HEK293 (cell line): ENCODE measurements at regions not wholly inside any gene's neighbourhood (a gene's known extent, or its start where the extent isn't known, plus 50 kb on each side); places are given as distances from the start of the nearest gene placed in this dataset.

Source experiments
- CTCF ChIA-PET: fragments of 350-600 bp; formaldehyde crosslinking; extraction: SDS; loops from one replicate; lab custom pipeline; 2021; ENCODE audit warnings: antibody characterized with exemption; lab: Yijun Ruan, JAX
- POLR2A ChIA-PET: fragments of 300-600 bp; formaldehyde crosslinking; extraction: SDS; loops from one replicate; lab custom pipeline; 2020; ENCODE audit warnings: antibody characterized with exemption, inconsistent platforms; lab: Yijun Ruan, JAX
- H3K27ac ChIP-seq: fragments of 200-500 bp; sonication (Bioruptor generic); 2 replicates; pipeline ENCODE4 v1.5.1; 2014; ENCODE audit warnings: low read depth, low read length, control low read depth, inconsistent platforms; ENCODE audit errors: extremely low read depth
- H3K36me3 ChIP-seq, 2 experiments: fragments of 200-500 bp in 1 of 2; sonication (Bioruptor generic) in 1 of 2; 1 replicate in 1 of 2; 2 replicates in 1 of 2; pipeline ENCODE4 v1.5.1; 2014 to 2017; ENCODE audit warnings: inconsistent platforms in 2 of 2, low read length in 2 of 2; ENCODE audit not compliant: control insufficient read depth in 2 of 2, insufficient read depth in 1 of 2
- H3K4me1 ChIP-seq: fragments of 200-500 bp; sonication (Bioruptor generic); 2 replicates; pipeline ENCODE4 v1.5.1; 2014; ENCODE audit warnings: mild to moderate bottlenecking, low read length, inconsistent platforms; ENCODE audit not compliant: control insufficient read depth, insufficient read depth
- H3K4me3 ChIP-seq: 2 replicates; pipeline ENCODE4 v1.5.1; 2011; ENCODE audit warnings: low read depth, mild to moderate bottlenecking, control low read depth, low read length, moderate library complexity
- H3K9me3 ChIP-seq: fragments of 200-500 bp; sonication (Bioruptor generic); 2 replicates; pipeline ENCODE4 v1.5.1; 2014; ENCODE audit warnings: low read depth, low read length, inconsistent platforms; ENCODE audit not compliant: control insufficient read depth, insufficient read depth
- KLF1 ChIP-seq: fragments of 450-650 bp; formaldehyde crosslinking; IDR thresholded peaks from 2 replicates; pipeline ENCODE4 v1.5.1; 2016; ENCODE audit warnings: missing biosample characterization, missing genetic modification characterization
- KLF17 ChIP-seq: fragments of 450-650 bp; formaldehyde crosslinking; IDR thresholded peaks from 2 replicates; pipeline ENCODE4 v1.5.1; 2016; ENCODE audit warnings: missing biosample characterization, missing genetic modification characterization
- SP2 ChIP-seq: fragments of 450-650 bp; formaldehyde crosslinking; IDR thresholded peaks from 2 replicates; pipeline ENCODE4 v1.5.1; 2016; ENCODE audit warnings: missing biosample characterization, missing genetic modification characterization
- TRIM28 ChIP-seq: IDR thresholded peaks from 2 replicates; pipeline ENCODE4 v1.6.1; 2011; ENCODE audit warnings: low read length, control low read depth, borderline replicate concordance
- YY1 ChIP-seq: fragments of 450-650 bp; formaldehyde crosslinking; IDR thresholded peaks from 2 replicates; pipeline ENCODE4 v1.5.1; 2018; ENCODE audit warnings: missing biosample characterization, missing genetic modification characterization
- ZBTB8A ChIP-seq: fragments of 450-650 bp; formaldehyde crosslinking; IDR thresholded peaks from 2 replicates; pipeline ENCODE4 v1.5.1; 2016; ENCODE audit warnings: missing biosample characterization, missing genetic modification characterization
- ZFP37 ChIP-seq: fragments of 450-650 bp; formaldehyde crosslinking; IDR thresholded peaks from 2 replicates; pipeline ENCODE4 v1.5.1; 2016; ENCODE audit warnings: missing biosample characterization, missing genetic modification characterization
- ZFP69B ChIP-seq: fragments of 450-650 bp; formaldehyde crosslinking; IDR thresholded peaks from 2 replicates; pipeline ENCODE4 v1.5.1; 2016; ENCODE audit warnings: missing biosample characterization, missing genetic modification characterization
- ZNF133 ChIP-seq: fragments of 450-650 bp; formaldehyde crosslinking; IDR thresholded peaks from 2 replicates; pipeline ENCODE4 v1.5.1; 2016; ENCODE audit warnings: missing biosample characterization, missing genetic modification characterization
- ZNF140 ChIP-seq: fragments of 450-650 bp; formaldehyde crosslinking; IDR thresholded peaks from 2 replicates; pipeline ENCODE4 v1.5.1; 2016; ENCODE audit warnings: missing biosample characterization, missing genetic modification characterization
- ZNF175 ChIP-seq: fragments of 450-650 bp; formaldehyde crosslinking; IDR thresholded peaks from 2 replicates; pipeline ENCODE4 v1.5.1; 2016; ENCODE audit warnings: missing biosample characterization, missing genetic modification characterization
- ZNF211 ChIP-seq: fragments of 450-650 bp; formaldehyde crosslinking; IDR thresholded peaks from 2 replicates; pipeline ENCODE4 v1.5.1; 2016; ENCODE audit warnings: low read depth, missing biosample characterization, missing genetic modification characterization
- ZNF354C ChIP-seq: fragments of 450-650 bp; formaldehyde crosslinking; IDR thresholded peaks from 2 replicates; pipeline ENCODE4 v1.5.1; 2016; ENCODE audit warnings: missing biosample characterization, missing genetic modification characterization, low read depth, borderline replicate concordance
- ZNF37A ChIP-seq: fragments of 450-650 bp; IDR thresholded peaks from 2 replicates; pipeline ENCODE4 v1.5.1; 2018; ENCODE audit warnings: missing biosample characterization, missing genetic modification characterization
- ZNF416 ChIP-seq: fragments of 450-650 bp; formaldehyde crosslinking; IDR thresholded peaks from 2 replicates; pipeline ENCODE4 v1.5.1; 2016; ENCODE audit warnings: missing biosample characterization, missing genetic modification characterization
- ZNF529 ChIP-seq: fragments of 450-650 bp; formaldehyde crosslinking; IDR thresholded peaks from 2 replicates; pipeline ENCODE4 v1.5.1; 2017; ENCODE audit warnings: missing genetic modification characterization, missing biosample characterization; ENCODE audit not compliant: insufficient replicate concordance
- ZNF544 ChIP-seq: fragments of 450-650 bp; formaldehyde crosslinking; IDR thresholded peaks from 2 replicates; pipeline ENCODE4 v1.5.0; 2017; ENCODE audit warnings: missing biosample characterization, missing genetic modification characterization
- ZNF610 ChIP-seq: fragments of 450-650 bp; formaldehyde crosslinking; IDR thresholded peaks from 2 replicates; pipeline ENCODE4 v1.5.1; 2016; ENCODE audit warnings: missing biosample characterization, missing genetic modification characterization, borderline replicate concordance
- ZNF658 ChIP-seq: fragments of 450-650 bp; formaldehyde crosslinking; IDR thresholded peaks from 2 replicates; pipeline ENCODE4; 2016; ENCODE audit warnings: missing biosample characterization, missing genetic modification characterization
- ZNF701 ChIP-seq: fragments of 450-650 bp; formaldehyde crosslinking; IDR thresholded peaks from 2 replicates; pipeline ENCODE4 v1.5.1; 2016; ENCODE audit warnings: missing biosample characterization, missing genetic modification characterization
- ZNF777 ChIP-seq: fragments of 450-650 bp; formaldehyde crosslinking; IDR thresholded peaks from 2 replicates; pipeline ENCODE4 v1.5.1; 2017; ENCODE audit warnings: missing biosample characterization, missing genetic modification characterization, borderline replicate concordance
- ZNF785 ChIP-seq: fragments of 450-650 bp; formaldehyde crosslinking; IDR thresholded peaks from 2 replicates; pipeline ENCODE4 v1.5.1; 2016; ENCODE audit warnings: missing biosample characterization, missing genetic modification characterization
- ZSCAN16 ChIP-seq: fragments of 450-650 bp; formaldehyde crosslinking; IDR thresholded peaks from 2 replicates; pipeline ENCODE4 v1.5.1; 2016; ENCODE audit warnings: missing biosample characterization, missing genetic modification characterization
- TF ChIP-seq, protein P1 (sequence below): fragments of 450-650 bp; formaldehyde crosslinking; IDR thresholded peaks from 2 replicates; pipeline ENCODE4 v1.5.0; 2017; ENCODE audit warnings: missing biosample characterization, missing genetic modification characterization, borderline replicate concordance

GRCh38 chr13:62094932-62095331, 679.3 kb upstream of the PCDH20 start:
- Histone ChIP-seq H3K4me1 (no peaks in the 10 kb centered on the region), H3K36me3 (no peaks in the 10 kb centered on the region), H3K9me3 (no peaks in the 10 kb centered on the region), H3K4me3 (no peak overlapping the region), H3K27ac (no peak overlapping the region)
- TF ChIP-seq ZNF777 = no peak
- TF ChIP-seq, protein P1, sequence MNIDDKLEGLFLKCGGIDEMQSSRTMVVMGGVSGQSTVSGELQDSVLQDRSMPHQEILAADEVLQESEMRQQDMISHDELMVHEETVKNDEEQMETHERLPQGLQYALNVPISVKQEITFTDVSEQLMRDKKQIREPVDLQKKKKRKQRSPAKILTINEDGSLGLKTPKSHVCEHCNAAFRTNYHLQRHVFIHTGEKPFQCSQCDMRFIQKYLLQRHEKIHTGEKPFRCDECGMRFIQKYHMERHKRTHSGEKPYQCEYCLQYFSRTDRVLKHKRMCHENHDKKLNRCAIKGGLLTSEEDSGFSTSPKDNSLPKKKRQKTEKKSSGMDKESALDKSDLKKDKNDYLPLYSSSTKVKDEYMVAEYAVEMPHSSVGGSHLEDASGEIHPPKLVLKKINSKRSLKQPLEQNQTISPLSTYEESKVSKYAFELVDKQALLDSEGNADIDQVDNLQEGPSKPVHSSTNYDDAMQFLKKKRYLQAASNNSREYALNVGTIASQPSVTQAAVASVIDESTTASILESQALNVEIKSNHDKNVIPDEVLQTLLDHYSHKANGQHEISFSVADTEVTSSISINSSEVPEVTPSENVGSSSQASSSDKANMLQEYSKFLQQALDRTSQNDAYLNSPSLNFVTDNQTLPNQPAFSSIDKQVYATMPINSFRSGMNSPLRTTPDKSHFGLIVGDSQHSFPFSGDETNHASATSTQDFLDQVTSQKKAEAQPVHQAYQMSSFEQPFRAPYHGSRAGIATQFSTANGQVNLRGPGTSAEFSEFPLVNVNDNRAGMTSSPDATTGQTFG (tag by site-specific recombination) = no peak
- TF ChIP-seq SP2 (tag by site-specific recombination) = no peak
- no peak for TF ChIP-seq ZNF140 (tag by site-specific recombination)
- TF ChIP-seq ZFP37 (tag by site-specific recombination) = no peak
- no peak for TF ChIP-seq ZNF529 (tag by site-specific recombination)
- TF ChIP-seq ZNF354C (tag by site-specific recombination) = no peak
- TF ChIP-seq ZNF701 = no peak
- no peak for TF ChIP-seq ZNF37A
- TF ChIP-seq YY1 (tag by site-specific recombination) = no peak
- TF ChIP-seq KLF17 (tag by site-specific recombination) = no peak
- TF ChIP-seq ZNF785 = no peak
- no peak for TF ChIP-seq ZFP69B (tag by site-specific recombination)
- no peak for TF ChIP-seq ZNF175 (tag by site-specific recombination)
- no peak for TF ChIP-seq ZNF133 (tag by site-specific recombination)
- no peak for TF ChIP-seq ZNF211 (tag by site-specific recombination)
- no peak for TF ChIP-seq ZNF544 (tag by site-specific recombination)
- TF ChIP-seq ZNF416 (tag by site-specific recombination) = no peak
- TF ChIP-seq ZBTB8A = no peak
- no peak for TF ChIP-seq ZNF610 (tag by site-specific recombination)
- POLR2A ChIA-PET = no interaction called here
- CTCF ChIA-PET = no interaction called here

DNA sequence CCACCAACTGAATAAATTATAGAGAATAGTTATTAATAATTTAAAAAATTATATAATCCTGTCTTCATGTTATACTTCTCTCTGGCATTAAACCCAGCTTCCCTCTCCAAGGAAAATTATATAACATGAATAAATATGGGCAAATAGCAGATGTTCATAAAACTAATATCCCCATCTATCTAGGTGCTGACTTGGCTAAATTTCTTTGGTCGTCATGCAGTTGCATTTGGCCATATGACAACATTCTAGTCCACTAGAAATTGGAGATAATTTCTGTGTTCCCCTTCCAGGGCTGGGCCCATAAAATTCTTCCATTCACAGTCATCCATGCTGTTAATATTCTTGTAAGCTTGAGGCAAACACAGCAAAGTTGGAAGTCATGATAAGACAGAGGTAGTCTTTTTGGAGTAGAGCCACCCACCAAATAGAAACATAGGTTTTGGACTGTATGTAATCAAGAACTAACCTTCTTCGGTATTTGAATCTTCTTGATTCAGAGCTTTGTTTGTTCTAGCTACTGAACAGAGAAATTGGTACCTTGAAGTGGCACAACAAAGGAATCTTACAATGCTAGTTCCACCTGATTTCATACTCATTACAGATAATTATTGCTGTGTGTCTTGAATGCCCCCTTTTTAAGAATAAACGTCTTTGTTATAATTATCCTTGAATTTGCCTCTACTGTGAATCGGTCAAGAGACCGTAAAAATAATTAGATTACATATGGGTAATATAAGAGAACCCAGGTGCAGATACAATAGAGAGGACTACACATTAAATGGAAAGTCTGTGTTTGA, 678.5 kb upstream of the PCDH20 start:
- H3K4me1 ChIP-seq = no peaks in the 10 kb centered on the region
- H3K9me3 ChIP-seq = no peaks in the 10 kb centered on the region
- H3K36me3 ChIP-seq = no peaks in the 10 kb centered on the region
- CTCF ChIA-PET = no interaction called here
- H3K27ac ChIP-seq = no peak overlapping the region
- POLR2A ChIA-PET = no interaction called here
- no peak for TF ChIP-seq ZNF658 (tag by site-specific recombination)
- no peak for TF ChIP-seq KLF1 (tag by site-specific recombination)
- TF ChIP-seq ZSCAN16 (tag by site-specific recombination) = no peak
- TF ChIP-seq TRIM28 = peak; percentile 67; the same call in 1 of the 2 replicates
- H3K4me3 ChIP-seq = no peak overlapping the region
